HG03469 (cell line): ENCODE measurements at regions not wholly inside any gene's neighbourhood (a gene's known extent, or its start where the extent isn't known, plus 50 kb on each side); places are given as distances from the start of the nearest gene placed in this dataset.
"Not testable (repeated sequence)": the region's sequence is repeated elsewhere in the genome, so short reads cannot be mapped to it uniquely, and the experiment has no call there.

Source experiments
- ATAC-seq: cut with Tn5 transposase; IDR thresholded peaks from one replicate; pipeline ENCODE4 v1.9.1; 2021; ENCODE audit warnings: mild to moderate bottlenecking, moderate library complexity, moderate number of reproducible peaks; ENCODE audit not compliant: unreplicated experiment

DNA sequence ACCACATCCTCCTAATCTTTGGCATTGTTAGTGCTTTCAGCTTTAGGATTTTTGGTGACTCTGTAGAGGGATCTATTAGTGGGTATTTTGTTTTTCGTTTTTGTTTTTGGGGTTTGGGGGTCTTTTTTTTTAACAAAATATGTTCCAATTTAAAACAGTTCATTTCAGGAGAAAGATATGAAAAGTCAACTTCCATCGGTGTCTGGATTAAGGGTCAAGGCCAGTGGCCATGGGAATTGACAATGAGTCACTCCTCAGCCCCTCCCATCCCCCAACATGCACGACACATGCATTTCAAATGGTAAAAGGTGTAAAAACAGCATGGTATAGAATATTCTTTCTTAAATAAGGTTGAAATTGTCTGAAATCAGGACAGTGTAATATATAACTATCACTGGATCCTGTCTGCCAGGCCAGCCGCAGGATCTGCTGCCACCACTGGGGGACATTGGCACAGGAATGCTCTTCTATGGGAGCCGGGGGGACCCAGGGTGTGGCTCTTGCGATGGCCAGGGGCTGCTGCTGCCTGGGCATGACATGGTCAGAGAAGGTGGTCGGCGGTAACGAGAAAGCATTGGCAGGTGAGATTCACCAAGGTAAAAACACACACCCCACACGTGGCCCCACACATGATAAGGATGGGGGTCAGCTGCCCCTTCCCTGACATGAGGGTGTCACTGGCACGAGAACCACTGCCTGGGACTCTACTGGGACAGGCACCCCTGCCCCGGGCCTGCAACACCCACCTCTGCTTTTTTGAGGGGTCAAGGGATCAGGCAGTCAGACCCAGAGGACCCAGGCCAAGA, 126.2 kb upstream of the KCTD7 start:
- no peak for ATAC-seq

DNA sequence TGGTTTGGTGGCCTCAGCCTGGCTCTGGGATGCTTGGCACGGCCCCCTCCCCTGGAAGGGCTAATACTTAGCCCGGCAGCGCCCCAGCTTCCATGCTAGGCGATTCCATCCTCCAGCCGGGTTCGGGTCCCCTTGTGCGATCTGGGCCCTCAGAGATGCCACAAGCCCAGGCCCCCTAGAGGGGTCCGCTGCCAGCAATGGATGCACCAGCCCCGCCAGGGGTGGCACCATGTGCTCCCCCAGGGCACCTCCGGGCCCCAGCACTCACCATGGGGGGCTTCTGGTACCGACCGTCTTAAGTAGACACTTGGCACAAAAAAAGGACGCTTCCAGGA, 125.7 kb upstream of the KCTD7 start:
- no peak for ATAC-seq

DNA sequence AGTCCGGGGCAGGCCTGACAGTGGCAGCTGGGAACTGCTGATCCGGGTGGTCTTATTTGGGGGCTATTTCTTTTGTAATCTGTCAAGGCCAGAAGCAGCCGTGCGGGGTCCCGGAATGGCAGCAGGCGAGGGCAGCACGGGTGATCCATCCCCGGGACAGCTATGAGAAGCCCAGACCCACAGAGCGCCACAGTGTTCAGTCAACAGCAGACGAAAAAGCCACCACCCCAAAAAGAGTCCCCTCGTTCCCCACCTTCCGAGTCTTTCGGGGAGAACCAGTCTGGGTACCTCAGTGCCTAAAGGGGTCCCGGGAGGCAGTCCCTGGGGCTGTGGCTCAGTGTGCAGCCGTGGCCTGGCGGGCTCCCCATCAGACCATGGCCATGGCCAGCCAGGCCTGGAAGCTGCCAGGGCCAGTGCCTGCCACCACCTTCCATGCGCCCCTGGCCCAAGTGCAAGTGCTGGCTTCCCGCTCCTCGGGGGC, 125.1 kb upstream of the KCTD7 start:
- no peak for ATAC-seq

DNA sequence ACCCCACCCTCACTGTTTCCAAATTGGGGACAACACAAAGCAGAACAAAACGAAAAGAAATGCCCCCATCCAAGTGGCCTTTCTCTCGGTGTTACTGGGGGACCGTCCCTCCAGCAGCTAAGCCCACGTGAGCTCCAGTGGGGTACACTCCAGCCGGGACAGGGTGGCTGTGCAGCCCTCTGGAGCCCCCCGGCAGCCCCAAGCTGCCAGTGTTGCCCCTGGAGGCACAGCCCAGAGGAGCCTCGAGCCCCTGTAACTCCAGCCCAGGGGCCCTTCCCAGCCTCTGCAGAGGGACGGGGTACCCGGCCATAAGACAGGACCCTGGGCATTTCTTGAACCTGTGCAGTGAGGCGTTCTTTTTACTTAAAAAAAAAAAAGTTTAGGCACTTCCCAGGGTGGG, 124.5 kb upstream of the KCTD7 start:
- no peak for ATAC-seq

DNA sequence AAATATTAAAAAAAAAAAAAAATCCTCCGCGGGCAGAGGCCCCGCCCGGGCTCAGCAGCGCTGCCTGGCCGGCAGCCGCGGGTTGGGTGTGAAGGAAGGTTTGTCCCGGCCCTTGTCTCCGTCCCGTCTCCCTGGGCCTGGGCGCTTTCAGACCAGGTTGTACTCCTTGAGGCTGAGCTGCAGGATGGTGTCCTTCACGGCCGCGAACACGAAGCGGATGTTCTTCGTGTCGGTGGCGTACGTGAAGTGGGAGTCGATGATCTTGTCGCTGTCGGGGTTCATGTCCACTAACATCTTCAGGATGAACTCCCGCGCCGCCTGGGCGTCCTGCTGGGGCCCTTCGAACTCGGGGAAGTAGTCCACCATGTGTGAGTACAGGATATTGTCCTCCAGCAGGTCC, 123.7 kb upstream of the KCTD7 start:
- no peak for ATAC-seq

DNA sequence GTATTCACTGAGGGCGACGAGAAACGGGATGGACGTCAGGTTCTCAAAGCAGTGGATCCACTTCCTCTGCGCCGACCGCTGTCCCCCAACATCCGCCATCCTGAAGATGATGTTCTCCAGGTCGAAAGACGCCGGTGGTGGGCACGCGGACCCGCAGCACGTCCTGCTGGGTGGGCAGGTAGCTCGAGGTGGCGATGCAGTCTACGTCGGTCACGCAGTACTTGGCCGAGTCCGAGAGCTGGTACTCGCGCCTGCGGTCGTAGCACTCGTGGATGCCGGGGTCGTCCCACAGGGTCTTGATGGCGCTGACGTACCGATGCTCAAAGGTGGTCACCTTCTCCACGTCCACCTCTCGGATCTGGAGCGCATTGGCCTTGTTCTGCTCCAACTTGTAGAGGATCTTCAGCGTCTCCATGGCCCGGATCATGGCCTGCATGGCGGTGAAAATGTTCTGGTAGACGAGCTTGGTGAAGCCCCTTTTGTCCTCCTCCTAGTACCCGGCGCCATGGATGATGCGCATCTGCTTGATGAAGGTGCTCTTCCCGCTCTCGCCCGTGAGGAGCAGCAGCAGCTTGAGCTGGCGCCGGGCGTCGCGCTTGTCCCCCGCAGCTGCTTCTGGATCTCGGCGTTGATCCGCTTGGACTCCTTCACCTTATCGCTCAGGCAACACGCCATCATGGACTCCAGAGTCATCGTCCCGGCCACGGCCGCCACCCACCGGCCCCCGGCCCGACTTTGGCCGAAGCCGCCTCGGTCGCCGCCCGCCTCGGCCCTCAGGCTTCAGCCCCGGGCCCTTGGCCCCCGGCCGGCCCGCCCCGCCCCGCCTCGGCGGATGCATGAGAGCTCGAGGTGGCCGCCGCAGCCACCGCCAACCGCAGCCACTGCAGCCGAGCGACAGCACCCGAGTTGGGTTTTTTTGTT, 122.9 kb upstream of the KCTD7 start:
- ATAC-seq, result no peak

DNA sequence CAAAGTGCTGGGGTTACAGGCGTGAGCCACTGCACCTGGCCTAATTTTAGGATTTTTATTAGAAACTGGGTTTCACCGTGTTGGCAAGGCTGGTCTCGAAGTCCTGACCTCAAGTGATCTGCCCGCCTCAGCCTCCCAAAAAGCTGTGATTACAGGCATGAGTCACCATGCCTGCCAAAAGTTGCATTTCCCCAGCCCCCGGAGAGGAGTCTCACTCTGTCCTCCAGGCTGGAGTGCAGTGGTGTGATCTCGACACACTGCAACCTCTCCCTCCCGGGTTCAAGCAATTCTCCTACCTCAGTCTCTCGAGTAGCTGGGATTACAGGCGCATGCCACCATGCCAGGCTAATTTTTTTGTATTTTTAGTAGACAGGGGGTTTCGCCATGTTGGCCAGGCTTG, 122.0 kb upstream of the KCTD7 start:
- ATAC-seq, result not testable (repeated sequence)

DNA sequence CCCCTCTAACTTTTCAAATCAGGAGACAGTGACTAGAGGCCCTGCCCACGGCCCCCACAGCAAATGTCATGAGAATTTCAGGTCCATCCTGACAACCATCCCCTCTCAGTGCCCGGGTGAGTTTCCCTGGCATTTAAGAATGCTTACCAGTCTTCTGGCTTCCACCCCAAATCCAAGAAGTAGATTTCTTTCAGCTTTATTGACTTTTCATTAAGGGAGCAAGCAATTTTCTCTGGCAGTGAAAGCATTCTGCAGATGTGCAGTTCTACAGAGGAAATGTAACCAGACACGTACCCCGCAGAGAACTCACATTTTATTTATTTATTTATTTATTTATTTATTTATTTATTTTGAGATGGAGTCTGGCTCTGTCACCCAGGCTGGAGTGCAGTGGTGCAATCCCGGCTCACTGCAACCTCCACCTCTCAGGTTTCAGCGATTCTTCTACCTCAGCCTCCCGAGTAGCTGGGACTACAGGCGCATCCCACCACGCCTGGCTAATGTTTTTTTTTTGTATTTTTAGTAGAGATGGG, 120.9 kb upstream of the KCTD7 start:
- ATAC-seq, result no peak

DNA sequence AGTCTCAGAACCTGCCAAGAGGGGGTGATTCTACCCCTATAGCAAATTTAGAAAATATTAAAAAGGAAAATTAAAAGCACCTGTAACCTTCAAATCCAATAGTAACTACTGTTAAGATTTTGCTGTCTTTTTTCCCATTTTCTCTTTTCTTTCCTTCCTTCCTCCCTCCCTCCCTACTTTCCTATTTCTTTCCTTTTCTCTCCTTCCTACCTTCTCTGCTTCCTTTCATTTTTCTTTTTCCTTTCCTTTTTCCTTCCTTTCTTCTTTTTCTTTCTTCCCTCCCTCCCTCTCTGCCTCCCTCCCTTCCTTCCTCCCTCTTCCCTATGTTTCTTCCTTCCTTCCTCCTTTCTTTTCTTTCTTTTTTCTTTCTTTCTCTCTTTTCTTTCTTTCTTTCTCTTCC, 120.2 kb upstream of the KCTD7 start:
- no peak for ATAC-seq

DNA sequence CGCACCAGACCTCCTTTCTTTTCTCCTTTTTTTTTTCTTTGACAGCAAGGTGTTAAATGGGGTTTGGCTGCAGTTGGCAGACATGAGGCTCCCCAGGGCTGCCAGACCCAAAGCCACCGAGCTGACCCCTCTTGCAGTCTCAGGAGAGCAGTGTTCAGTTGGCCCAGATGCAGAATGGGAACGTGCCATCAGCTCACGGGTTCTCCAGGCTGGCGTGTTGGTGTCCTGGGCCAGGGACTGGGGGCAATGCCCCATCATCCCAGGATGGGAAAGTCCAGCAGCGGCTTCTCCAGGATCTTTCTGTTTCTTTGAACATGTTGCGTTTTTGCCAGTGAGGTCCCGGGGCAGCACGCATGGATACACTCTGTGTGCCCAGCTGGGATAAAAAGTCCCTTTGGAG, 114.6 kb upstream of the KCTD7 start:
- ATAC-seq, result no peak

DNA sequence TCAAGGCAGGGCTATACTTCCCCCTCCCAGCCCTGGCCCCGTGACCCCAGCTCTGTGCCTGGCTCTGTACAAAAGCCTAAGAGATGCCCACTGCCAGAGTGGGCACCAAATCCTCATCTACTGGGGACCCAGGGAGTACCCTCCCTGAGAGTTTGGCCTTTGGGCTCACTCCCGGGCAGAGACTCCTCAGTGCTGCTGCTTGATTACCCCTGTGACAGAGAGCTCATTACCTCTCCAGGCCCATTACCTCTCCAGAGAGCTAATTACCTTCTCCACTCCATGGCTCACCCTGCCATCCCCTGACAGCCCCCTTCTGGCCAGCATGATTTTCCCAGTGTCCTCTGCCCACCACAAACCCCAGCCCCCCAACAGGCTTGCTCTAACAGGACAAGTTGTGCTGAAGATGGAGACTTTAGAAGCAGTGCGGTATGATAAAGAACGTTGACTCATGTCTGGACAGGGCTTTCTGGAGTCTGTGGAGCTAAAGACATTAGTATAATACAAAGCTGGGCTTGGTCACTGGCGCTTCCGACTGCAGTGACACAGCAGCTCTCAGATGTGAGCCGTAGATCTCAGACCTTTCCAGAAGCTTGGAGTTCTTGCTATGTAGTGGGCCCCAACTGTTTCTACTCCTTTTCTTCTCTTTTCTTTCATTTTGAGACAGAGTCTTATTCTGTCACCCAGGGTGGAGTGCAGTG, 111.3 kb upstream of the KCTD7 start:
- ATAC-seq, result no peak

DNA sequence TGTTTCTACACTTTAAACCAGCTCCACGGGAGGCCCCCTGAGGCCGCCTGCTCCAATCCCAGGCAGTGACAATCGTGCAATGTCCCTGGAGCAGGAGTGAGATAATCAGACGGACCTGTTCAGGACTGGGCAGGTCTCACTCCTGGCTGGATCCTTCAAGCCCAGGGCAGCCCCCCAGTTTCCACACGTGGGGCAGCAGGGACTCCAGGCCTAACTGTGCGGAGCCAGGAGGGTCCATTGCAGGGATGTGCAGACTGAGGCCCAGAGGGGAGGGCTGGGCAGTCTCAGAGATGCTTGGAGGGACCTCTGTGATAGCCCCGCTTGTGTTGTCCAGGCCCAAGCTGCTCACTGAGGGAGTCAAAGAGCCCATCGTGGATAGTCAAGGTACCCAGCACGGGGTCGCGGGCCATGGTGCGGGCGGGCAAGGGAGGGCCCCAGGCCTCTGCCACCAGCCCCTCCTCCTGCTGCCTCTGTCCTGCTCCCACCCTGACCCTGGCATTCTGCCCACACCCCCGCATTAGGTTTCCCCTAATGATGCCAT, 110.5 kb upstream of the KCTD7 start:
- ATAC-seq, result no peak

DNA sequence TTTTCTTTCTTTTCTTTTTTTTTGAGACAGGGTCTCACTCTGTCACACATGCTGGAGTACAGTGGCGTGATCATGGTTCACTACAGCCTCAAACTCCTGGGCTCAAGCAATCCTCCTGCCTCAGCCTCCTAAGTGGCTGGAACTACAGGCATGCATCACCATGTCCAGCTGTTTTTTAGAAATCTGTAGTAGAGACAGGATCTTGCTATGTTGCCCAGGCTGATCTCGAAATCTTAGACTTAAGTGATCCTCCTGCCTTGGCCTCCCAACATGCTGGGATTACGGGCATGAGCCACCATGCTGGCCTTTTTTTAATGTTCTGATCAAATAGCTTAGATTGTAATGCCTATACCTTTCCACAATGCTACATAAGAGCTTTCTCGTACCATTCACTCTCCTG, 107.0 kb upstream of the KCTD7 start:
- ATAC-seq, result no peak

DNA sequence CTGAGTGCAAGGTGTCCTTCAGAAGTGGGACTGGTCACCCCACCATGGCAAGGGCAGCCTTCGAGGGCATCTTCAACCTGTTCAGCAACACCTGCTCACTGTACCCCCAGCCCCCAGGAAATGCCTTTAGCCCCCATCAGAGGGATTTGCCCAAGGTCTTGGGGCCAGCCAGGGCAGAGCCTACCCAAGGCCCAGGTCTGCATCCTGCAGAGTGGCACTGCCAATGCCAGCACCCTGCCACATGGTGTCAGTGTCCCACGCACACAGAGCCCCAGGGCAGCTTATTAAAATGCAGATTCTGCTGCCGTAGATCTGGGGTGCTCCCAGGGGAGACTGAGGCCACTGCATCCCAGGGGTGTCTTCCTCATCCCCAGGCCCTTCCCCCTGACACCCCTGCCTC, 106.2 kb upstream of the KCTD7 start:
- ATAC-seq, result no peak

DNA sequence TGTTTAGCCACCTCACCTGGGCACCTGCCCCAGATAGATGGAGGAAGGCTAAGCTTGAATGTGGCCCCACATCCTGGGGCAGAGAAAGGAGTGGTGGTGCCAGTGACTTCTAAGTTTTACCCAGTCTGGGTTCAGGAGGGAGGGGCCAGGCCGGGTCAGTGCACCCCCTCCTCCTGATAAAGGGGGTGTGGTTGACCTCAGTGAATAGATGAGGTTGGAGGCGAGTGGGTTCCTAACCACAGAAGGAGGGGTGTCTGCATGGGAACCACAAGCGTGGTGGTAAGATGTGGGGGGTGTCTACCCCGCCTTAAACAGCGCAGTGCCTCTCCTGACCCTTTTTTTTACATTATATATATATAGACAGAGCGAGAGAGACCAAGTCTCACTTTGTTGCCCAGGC, 105.3 kb upstream of the KCTD7 start:
- no peak for ATAC-seq

DNA sequence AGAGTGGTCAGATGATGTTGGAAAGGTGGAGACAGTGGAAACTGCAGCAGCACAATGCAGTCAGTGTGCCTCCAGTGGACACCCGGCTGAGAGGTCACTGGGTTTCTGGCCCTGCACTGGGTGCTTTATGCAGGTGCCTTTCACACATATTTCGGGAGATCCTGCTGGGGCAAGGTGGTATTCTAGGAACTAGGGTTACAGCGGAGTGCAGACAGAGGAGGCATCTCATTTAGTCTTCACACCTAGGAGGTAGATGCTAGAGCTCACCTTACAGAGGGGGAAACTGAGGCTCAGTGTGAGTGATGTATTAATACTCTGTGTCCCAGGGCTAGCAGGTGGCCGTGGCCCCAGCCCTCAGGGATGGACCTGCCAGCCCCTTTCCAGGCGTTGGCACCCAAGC, 103.9 kb upstream of the KCTD7 start:
- ATAC-seq, result no peak

DNA sequence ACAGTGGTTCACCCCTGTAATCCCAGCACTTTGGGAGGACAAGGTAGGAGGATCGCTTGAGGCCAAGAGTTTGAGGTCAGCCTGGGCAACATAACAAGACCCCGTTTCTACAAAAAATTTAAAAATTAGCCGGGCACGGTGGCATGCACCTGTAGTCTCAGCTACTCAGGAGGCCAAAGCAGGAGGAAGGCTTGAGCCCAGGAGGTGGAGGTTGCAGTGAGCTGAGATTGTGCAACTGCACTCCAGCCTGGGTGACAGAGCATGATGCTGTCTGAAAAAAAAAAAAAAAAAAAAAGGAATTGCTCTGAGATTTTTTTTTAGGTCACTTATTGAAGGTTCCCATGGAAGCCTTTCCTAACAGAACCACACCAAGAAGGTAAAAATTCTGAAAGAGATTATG, 101.9 kb upstream of the KCTD7 start:
- not testable (repeated sequence) for ATAC-seq

DNA sequence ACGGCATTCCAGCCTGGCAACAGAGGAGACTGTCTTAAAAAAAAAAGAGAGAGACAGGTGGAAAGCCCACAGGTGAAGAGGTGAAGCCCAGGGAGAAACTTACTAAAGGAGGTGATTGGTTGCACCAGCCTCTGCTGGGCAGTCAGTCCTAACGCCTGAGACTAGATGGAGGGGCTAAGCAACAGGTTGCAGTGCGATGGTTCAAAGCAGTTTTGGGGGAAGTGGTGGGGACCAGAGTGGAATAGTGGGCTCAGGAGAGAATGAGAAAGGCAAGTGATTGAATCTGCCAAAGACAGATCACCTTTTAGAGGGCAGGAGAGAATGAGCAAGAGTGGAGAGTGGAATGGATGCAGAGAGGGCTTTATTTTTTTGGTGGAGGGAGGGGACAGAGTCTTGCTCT, 100.0 kb upstream of the KCTD7 start:
- ATAC-seq, result no peak

DNA sequence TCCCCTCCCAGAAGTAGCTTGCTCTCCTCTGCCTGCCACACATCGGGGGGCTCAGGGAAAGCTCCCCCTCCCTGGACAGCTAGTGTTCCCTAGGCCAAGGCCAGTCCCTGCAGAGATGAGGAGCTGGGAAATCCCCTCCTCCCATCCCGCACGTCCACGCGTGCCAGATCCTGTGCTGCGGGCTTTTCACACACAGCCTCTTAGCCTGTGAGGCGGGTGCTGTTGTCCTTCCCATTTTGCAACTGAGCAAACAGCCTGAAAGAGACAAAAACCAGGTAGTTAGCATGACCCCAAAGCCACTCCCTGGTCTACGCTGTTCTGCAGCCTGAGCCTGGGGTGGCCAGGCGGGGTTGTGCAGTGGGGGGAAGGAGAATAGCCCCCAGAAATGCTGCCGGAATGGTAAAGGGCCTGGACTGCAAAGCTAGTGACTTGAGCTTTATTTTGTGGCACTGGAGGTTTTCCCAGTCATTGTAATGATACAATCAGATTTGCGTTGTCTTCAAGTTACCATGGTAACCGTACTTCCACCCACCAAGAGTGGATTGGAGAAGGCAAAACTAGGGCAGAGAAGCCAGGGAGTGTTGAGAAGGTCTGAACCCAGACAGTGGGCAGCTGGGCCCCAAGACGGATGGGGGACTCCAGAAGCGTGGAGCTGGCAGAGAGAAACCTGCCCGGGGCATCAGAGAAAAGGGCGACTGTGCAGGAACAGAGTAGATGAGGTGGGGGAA, 98.6 kb upstream of the KCTD7 start:
- no peak for ATAC-seq
